ENCODE measurements at regions not wholly inside any gene's neighbourhood (a gene's known extent, or its start where the extent isn't known, plus 50 kb on each side); places are given as distances from the start of the nearest gene placed in this dataset.

- no peak for TF ChIP-seq POLR2A (IDR thresholded peaks at IDR 0.05)
- TF ChIP-seq, protein P1, sequence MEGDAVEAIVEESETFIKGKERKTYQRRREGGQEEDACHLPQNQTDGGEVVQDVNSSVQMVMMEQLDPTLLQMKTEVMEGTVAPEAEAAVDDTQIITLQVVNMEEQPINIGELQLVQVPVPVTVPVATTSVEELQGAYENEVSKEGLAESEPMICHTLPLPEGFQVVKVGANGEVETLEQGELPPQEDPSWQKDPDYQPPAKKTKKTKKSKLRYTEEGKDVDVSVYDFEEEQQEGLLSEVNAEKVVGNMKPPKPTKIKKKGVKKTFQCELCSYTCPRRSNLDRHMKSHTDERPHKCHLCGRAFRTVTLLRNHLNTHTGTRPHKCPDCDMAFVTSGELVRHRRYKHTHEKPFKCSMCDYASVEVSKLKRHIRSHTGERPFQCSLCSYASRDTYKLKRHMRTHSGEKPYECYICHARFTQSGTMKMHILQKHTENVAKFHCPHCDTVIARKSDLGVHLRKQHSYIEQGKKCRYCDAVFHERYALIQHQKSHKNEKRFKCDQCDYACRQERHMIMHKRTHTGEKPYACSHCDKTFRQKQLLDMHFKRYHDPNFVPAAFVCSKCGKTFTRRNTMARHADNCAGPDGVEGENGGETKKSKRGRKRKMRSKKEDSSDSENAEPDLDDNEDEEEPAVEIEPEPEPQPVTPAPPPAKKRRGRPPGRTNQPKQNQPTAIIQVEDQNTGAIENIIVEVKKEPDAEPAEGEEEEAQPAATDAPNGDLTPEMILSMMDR (IDR thresholded peaks at IDR 0.05), result no peak
Observed at GRCh38 chr6:102961902-102962301, 1568.4 kb downstream of the GRIK2 start.
